GM12878 (cell line): ENCODE measurements at regions not wholly inside any gene's neighbourhood (a gene's known extent, or its start where the extent isn't known, plus 50 kb on each side); places are given as distances from the start of the nearest gene placed in this dataset.

ENCODE experiments used
- ATAC-seq: fragments of 200-7000 bp; cut with Tn5 transposase; 3 replicates; pipeline ENCODE4 v1.9.1; 2020; ENCODE audit warnings: mild to moderate bottlenecking, moderate library complexity
- BruUV-seq: library from RNA; stranded (reverse); fragments of 400-500 nt; replicated peaks from 2 replicates; lab custom pipeline; 2021; lab: Mats Ljungman, UMichigan
- CTCF ChIA-PET: fragments of 300-600 bp; sonication (Branson Sonifier 250); formaldehyde crosslinking; extraction: SDS; loops from one replicate; lab custom pipeline; 2021; ENCODE audit warnings: inconsistent platforms; lab: Yijun Ruan, JAX
- POLR2A ChIA-PET: fragments of 350-600 bp; formaldehyde crosslinking; extraction: SDS; loops from one replicate; lab custom pipeline; 2021; ENCODE audit warnings: inconsistent platforms; lab: Charles Lee
- RAD21 ChIA-PET: fragments of 300-600 bp; sonication (Branson Sonifier 250); formaldehyde crosslinking; loops from one replicate; lab custom pipeline; 2023; ENCODE audit warnings: antibody characterized with exemption; ENCODE audit not compliant: unreplicated experiment; lab: Charles Lee
- SMC1A ChIA-PET: fragments of 300-600 bp; sonication (Branson Sonifier 250); formaldehyde crosslinking; loops from one replicate; lab custom pipeline; 2023; ENCODE audit not compliant: unreplicated experiment, uncharacterized antibody; lab: Charles Lee
- DNase-seq: peaks from one replicate; pipeline ENCODE4 v3.0.0-alpha.2; 2011; ENCODE audit warnings: low read depth, low spot score
- FAIRE-seq: peaks from 3 replicates; lab custom pipeline; 2011; peaks lifted over from hg19 to GRCh38; lab: Jason Lieb, UNC
- H2AFZ ChIP-seq: 2 replicates; pipeline ENCODE4 v1.6.0; 2011; ENCODE audit warnings: low read depth, low read length, control low read depth; ENCODE audit not compliant: control insufficient read depth
- H3K27ac ChIP-seq: 2 replicates; pipeline ENCODE4 v1.5.1; 2011; ENCODE audit warnings: control low read depth; ENCODE audit not compliant: control insufficient read depth, insufficient read depth
- H3K27me3 ChIP-seq, 2 experiments: replicated peaks in 1 of 2; 2 replicates each; pipeline versions ENCODE4 v1.6.0 to v1.6.1; 2011; ENCODE audit warnings: low read length in 1 of 2; ENCODE audit not compliant: control insufficient read depth in 2 of 2, insufficient read depth in 2 of 2
- H3K36me3 ChIP-seq, 2 experiments: 2 replicates each; pipeline ENCODE4 v1.5.1; 2011; ENCODE audit warnings: low read length in 1 of 2; ENCODE audit not compliant: control insufficient read depth in 2 of 2, insufficient read depth in 2 of 2
- H3K4me1 ChIP-seq: 2 replicates; pipeline ENCODE4 v1.6.1; 2011; ENCODE audit warnings: mild to moderate bottlenecking, low read length, moderate library complexity, mixed read lengths; ENCODE audit not compliant: control insufficient read depth, insufficient read depth
- H3K4me2 ChIP-seq: 2 replicates; pipeline ENCODE4 v1.6.0; 2011; ENCODE audit warnings: control low read depth; ENCODE audit not compliant: control insufficient read depth, insufficient read depth
- H3K4me3 ChIP-seq: fragments of 200-600 bp; sonication (generic); 2 replicates; pipeline ENCODE4 v1.5.1; 2016
- H3K79me2 ChIP-seq: 2 replicates; pipeline ENCODE4 v1.6.0; 2011; ENCODE audit warnings: low read length; ENCODE audit not compliant: control insufficient read depth, insufficient read depth
- H3K9ac ChIP-seq: 2 replicates; pipeline ENCODE4 v1.8.0; 2011; ENCODE audit warnings: low read length, control low read depth, mixed read lengths; ENCODE audit not compliant: control insufficient read depth, insufficient read depth
- H3K9me3 ChIP-seq: replicated peaks from 3 replicates; pipeline ENCODE4 v1.5.1; 2011; ENCODE audit warnings: mild to moderate bottlenecking, low read length; ENCODE audit not compliant: control insufficient read depth, insufficient read depth
- H4K20me1 ChIP-seq: 2 replicates; pipeline ENCODE4 v1.6.0; 2011; ENCODE audit not compliant: control insufficient read depth, insufficient read depth
- ATF2 ChIP-seq: IDR thresholded peaks from 2 replicates; pipeline ENCODE4 v1.6.1; 2012; ENCODE audit warnings: low read length, inconsistent platforms
- BCL11A ChIP-seq: IDR thresholded peaks from 2 replicates; pipeline ENCODE4 v1.6.1; 2011; ENCODE audit warnings: low read depth, low read length
- HDAC6 ChIP-seq: fragments of 200-600 bp; sonication (generic); IDR thresholded peaks from one replicate; pipeline ENCODE4 v1.8.0; 2017; ENCODE audit warnings: antibody characterized with exemption; ENCODE audit not compliant: unreplicated experiment
- PAX5 ChIP-seq: IDR thresholded peaks from 2 replicates; pipeline ENCODE4 v1.6.1; 2011; ENCODE audit warnings: low read depth, low read length, borderline replicate concordance
- PML ChIP-seq: IDR thresholded peaks from 2 replicates; pipeline ENCODE4 v1.6.1; 2012; ENCODE audit warnings: low read length, inconsistent platforms
- POU2F2 ChIP-seq: IDR thresholded peaks from 3 replicates; pipeline ENCODE4 v1.6.1; 2011; ENCODE audit warnings: low read depth, mild to moderate bottlenecking, low read length, borderline replicate concordance
- STAT3 ChIP-seq: IDR thresholded peaks from 2 replicates; pipeline ENCODE4 v1.6.1; 2011; ENCODE audit warnings: low read depth, low read length, improper control_type of control experiment
- TAF1 ChIP-seq: IDR thresholded peaks from 2 replicates; pipeline ENCODE4 v1.6.1; 2011; ENCODE audit warnings: mild to moderate bottlenecking, low read depth, low read length, borderline replicate concordance
- USF1 ChIP-seq: IDR thresholded peaks from 2 replicates; pipeline ENCODE4 v1.6.1; 2011; ENCODE audit warnings: borderline replicate concordance, low read depth, mild to moderate bottlenecking, moderate library complexity, mixed read lengths, low read length; ENCODE audit not compliant: insufficient read depth; ENCODE audit errors: extremely low read length
- WRNIP1 ChIP-seq: IDR thresholded peaks from 2 replicates; pipeline ENCODE4 v1.6.1; 2011; ENCODE audit warnings: low read depth, low read length, improper control_type of control experiment, borderline replicate concordance
- ZZZ3 ChIP-seq: IDR thresholded peaks from 2 replicates; pipeline ENCODE4 v1.6.1; 2011; ENCODE audit warnings: low read depth; ENCODE audit not compliant: control insufficient read depth, insufficient read length
- WGBS: methylation state at CpG from one replicate; pipeline ENCODE4 v1.1.6; 2016; ENCODE audit warnings: low lambda C conversion rate; ENCODE audit not compliant: insufficient replicate concordance, insufficient coverage; ENCODE audit errors: missing lambda C conversion rate; 5-methylcytosine and 5-hydroxymethylcytosine counted together
- in situ Hi-C: fragments of 300-500 bp; cut with MboI; formaldehyde crosslinking; loops from 9 replicates; pipeline ENCODE4 v1.14.3; 2018; ENCODE audit warnings: mixed read lengths
- intact Hi-C: fragments of 100-400 bp; cut with micrococcal nuclease; formaldehyde crosslinking; loops from one replicate; pipeline ENCODE4 v1.14.2; 2022; ENCODE audit not compliant: unreplicated experiment

GRCh38 chr9:73347123-73347522 is 195.5 kb downstream of the ANXA1 start:
- Histone ChIP-seq H3K4me2 (no peak overlapping the region), H2AFZ (no peak overlapping the region), H3K27me3 (no peaks in the 10 kb centered on the region), H3K36me3 (no peaks in the 10 kb centered on the region), H3K4me1 (no peaks in the 10 kb centered on the region), H3K9ac (no peak overlapping the region), H4K20me1 (no peaks in the 10 kb centered on the region), H3K9me3 (no peaks in the 10 kb centered on the region), H3K79me2 (no peaks in the 10 kb centered on the region), H3K4me3 (no peak overlapping the region), H3K27ac (no peak overlapping the region)
- DNase-seq (no peak), ATAC-seq (no peak), FAIRE-seq (no peak)
- in situ Hi-C loops (no loop called here), intact Hi-C loops (no loop called here)
- ChIA-PET SMC1A (no interaction called here), CTCF (no interaction called here), POLR2A (no interaction called here), RAD21 (no interaction called here)
- WGBS = 19% methylated on average over 4 of the region's 4 CpGs
- TF ChIP-seq ATF2 (no peak), ZZZ3 (no peak), USF1 (no peak), PML (no peak), PAX5 (no peak), WRNIP1 (no peak), STAT3 (no peak), HDAC6 (no peak), POU2F2 (no peak), BCL11A (no peak), TAF1 (no peak)
- BruUV-seq = no TSS peak
